ENCODE measurements at regions not wholly inside any gene's neighbourhood (a gene's known extent, or its start where the extent isn't known, plus 50 kb on each side); places are given as distances from the start of the nearest gene placed in this dataset.

DNA sequence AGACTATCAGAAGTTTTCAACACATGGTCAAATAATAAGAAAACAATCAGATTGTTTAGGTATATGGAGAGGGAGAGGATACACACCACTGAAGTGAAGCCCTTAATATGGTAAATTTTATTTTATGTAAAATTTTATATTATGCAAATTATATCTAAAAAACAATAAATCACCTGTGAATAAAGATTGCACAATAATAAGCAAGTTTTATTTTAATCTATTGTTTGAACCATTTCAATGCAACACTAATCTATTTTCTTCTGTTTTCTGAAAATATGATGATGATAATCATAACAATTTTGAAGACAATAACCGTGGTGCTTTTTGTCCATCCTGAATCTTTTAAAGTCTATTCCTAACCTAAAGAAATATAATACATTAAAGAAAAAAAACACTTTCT, 1473.5 kb upstream of the TENM4 start:
- no peak for DNase-seq
- no peaks in the 10 kb centered on the region for H3K36me3 Mint-ChIP-seq (ENCODE audit: insufficient read depth in 1 of 3, low read depth in 3 of 3)
- H3K27me3 ChIP-seq (ENCODE audit: insufficient read depth, low read length): no peaks in the 10 kb centered on the region
- H3K79me1 ChIP-seq (ENCODE audit: insufficient read depth, low read depth, low read length, poor library complexity, severe bottlenecking): no peaks in the 10 kb centered on the region
- no peak overlapping the region for H3K18ac ChIP-seq (ENCODE audit: insufficient read length, low read depth, low read length)
- no peak overlapping the region for H3K27ac Mint-ChIP-seq
- no peak overlapping the region for H3T11ph ChIP-seq (ENCODE audit: low read length)
- H2AFZ ChIP-seq (ENCODE audit: low read length): no peak overlapping the region
- no peak overlapping the region for H2BK15ac ChIP-seq (ENCODE audit: low read depth, low read length)
- no peaks in the 10 kb centered on the region for H3K4me1 ChIP-seq (ENCODE audit: insufficient read depth, low read length)
- no peak overlapping the region for H3K23ac ChIP-seq (ENCODE audit: insufficient read length, low read depth, low read length)
- no peak overlapping the region for H3K56ac ChIP-seq (ENCODE audit: insufficient read length, low read depth, low read length)
- no peak overlapping the region for H3K27ac ChIP-seq (ENCODE audit: insufficient read length, low read depth, low read length)
- no peak overlapping the region for H3K4me3 Mint-ChIP-seq
- no peak overlapping the region for H3K4ac ChIP-seq (ENCODE audit: low read depth, low read length)
- no peak overlapping the region for H2BK120ac ChIP-seq (ENCODE audit: low read depth, low read length, poor library complexity, severe bottlenecking)
- no peak overlapping the region for H3K14ac ChIP-seq (ENCODE audit: insufficient read depth, low read length)
- TF ChIP-seq, protein P1, sequence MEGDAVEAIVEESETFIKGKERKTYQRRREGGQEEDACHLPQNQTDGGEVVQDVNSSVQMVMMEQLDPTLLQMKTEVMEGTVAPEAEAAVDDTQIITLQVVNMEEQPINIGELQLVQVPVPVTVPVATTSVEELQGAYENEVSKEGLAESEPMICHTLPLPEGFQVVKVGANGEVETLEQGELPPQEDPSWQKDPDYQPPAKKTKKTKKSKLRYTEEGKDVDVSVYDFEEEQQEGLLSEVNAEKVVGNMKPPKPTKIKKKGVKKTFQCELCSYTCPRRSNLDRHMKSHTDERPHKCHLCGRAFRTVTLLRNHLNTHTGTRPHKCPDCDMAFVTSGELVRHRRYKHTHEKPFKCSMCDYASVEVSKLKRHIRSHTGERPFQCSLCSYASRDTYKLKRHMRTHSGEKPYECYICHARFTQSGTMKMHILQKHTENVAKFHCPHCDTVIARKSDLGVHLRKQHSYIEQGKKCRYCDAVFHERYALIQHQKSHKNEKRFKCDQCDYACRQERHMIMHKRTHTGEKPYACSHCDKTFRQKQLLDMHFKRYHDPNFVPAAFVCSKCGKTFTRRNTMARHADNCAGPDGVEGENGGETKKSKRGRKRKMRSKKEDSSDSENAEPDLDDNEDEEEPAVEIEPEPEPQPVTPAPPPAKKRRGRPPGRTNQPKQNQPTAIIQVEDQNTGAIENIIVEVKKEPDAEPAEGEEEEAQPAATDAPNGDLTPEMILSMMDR (conservative IDR thresholded peaks at IDR 0.05): no peak
- no peaks in the 10 kb centered on the region for H3K79me2 ChIP-seq (ENCODE audit: insufficient read depth, low read length)
- no peak overlapping the region for H2BK20ac ChIP-seq (ENCODE audit: low read depth, low read length, poor library complexity, severe bottlenecking)
- H3K27me3 Mint-ChIP-seq (ENCODE audit: low read depth): no peaks in the 10 kb centered on the region
- H3K9me3 Mint-ChIP-seq: no peaks in the 10 kb centered on the region
- no peak overlapping the region for H3K4me2 ChIP-seq (ENCODE audit: insufficient read depth, insufficient read length, low read length)
- peaks cover 6 to 10% of the 10 kb centered on the region in 2 experiments for H3K4me1 Mint-ChIP-seq
- no peaks in the 10 kb centered on the region for H3K9me3 ChIP-seq (ENCODE audit: control insufficient read depth, low read depth, low read length)
- no peak overlapping the region for H2BK12ac ChIP-seq (ENCODE audit: insufficient read length, low read depth, low read length)
- no peaks in the 10 kb centered on the region for H3K23me2 ChIP-seq (ENCODE audit: insufficient read length, low read depth, low read length, poor library complexity, severe bottlenecking)
- H4K5ac ChIP-seq (ENCODE audit: insufficient read length, low read depth, low read length): no peak overlapping the region
- no peak overlapping the region for H2BK5ac ChIP-seq (ENCODE audit: insufficient read length, low read length)
- H2AK5ac ChIP-seq (ENCODE audit: insufficient read length, low read length): no peak overlapping the region
- H4K8ac ChIP-seq (replicated peaks; ENCODE audit: insufficient read length, low read depth, low read length): no peak overlapping the region
- no peaks in the 10 kb centered on the region for H4K20me1 ChIP-seq (ENCODE audit: control insufficient read depth, insufficient read depth, insufficient read length)
- no peak overlapping the region for H4K91ac ChIP-seq (ENCODE audit: insufficient read length, low read depth, low read length)
- no peak overlapping the region for H3K9ac ChIP-seq (ENCODE audit: extremely low read depth, insufficient read length, low read length)
- no CpG with 5 or more reads among the region's 1 CpG for WGBS (ENCODE audit: extremely low coverage, insufficient read length, low lambda C conversion rate)

Data from H9 (cell line).